SK-N-SH (cell line): ENCODE measurements at regions not wholly inside any gene's neighbourhood (a gene's known extent, or its start where the extent isn't known, plus 50 kb on each side); places are given as distances from the start of the nearest gene placed in this dataset.

ENCODE experiments used
- CTCF ChIA-PET: fragments of 300-600, 350-600 bp; formaldehyde crosslinking; extraction: SDS; loops from one replicate; lab custom pipeline; 2021; lab: Yijun Ruan, JAX
- POLR2A ChIA-PET: fragments of 350-600 bp; sonication (Branson Sonifier 250); formaldehyde crosslinking; extraction: SDS; loops from one replicate; lab custom pipeline; 2020; ENCODE audit warnings: antibody characterized with exemption, inconsistent platforms; lab: Yijun Ruan, JAX
- DNase-seq: peaks from one replicate; pipeline ENCODE4 v3.0.0; 2012
- H2AFZ ChIP-seq: fragments of 200-600 bp; sonication (generic); 2 replicates; pipeline ENCODE4 v1.8.1; 2016; ENCODE audit warnings: antibody characterized with exemption, mild to moderate bottlenecking, low read depth
- H3F3A ChIP-seq: fragments of 200-600 bp; sonication (generic); replicated peaks from 2 replicates; pipeline ENCODE3; 2016; ENCODE audit warnings: antibody characterized with exemption, mild to moderate bottlenecking; ENCODE audit not compliant: insufficient read depth
- H3K27ac ChIP-seq, 2 experiments: fragments of 200-500 bp in 1 of 2; fragments of 200-600 bp in 1 of 2; sonication (Bioruptor generic) in 1 of 2; sonication (generic), shearing (Covaris generic) in 1 of 2; 2 replicates each; pipeline versions ENCODE4 v1.5.1 to v1.6.1; 2014 to 2016; ENCODE audit warnings: low read depth in 2 of 2, inconsistent platforms in 1 of 2, low read length in 1 of 2, mild to moderate bottlenecking in 1 of 2, mixed read lengths in 1 of 2
- H3K27me3 ChIP-seq: fragments of 200-600 bp; sonication (generic), shearing (Covaris generic); 2 replicates; pipeline ENCODE4 v1.6.1; 2016; ENCODE audit warnings: mixed run types; ENCODE audit not compliant: insufficient read depth
- H3K36me3 ChIP-seq, 2 experiments: fragments of 200-500 bp in 1 of 2; fragments of 200-600 bp in 1 of 2; sonication (Bioruptor generic) in 1 of 2; sonication (generic) in 1 of 2; replicated peaks in 1 of 2; 2 replicates each; pipeline versions ENCODE3 to v1.5.1; 2014 to 2016; ENCODE audit warnings: low read length in 1 of 2, mild to moderate bottlenecking in 1 of 2; ENCODE audit not compliant: insufficient read depth in 2 of 2, control insufficient read depth in 1 of 2
- H3K4me1 ChIP-seq, 2 experiments: fragments of 200-500 bp in 1 of 2; fragments of 200-600 bp in 1 of 2; sonication (Bioruptor generic) in 1 of 2; sonication (generic), shearing (Covaris generic) in 1 of 2; 2 replicates each; pipeline versions ENCODE4 v1.5.1 to v1.6.1; 2014 to 2016; ENCODE audit warnings: low read depth in 1 of 2, low read length in 1 of 2, mixed run types in 1 of 2; ENCODE audit not compliant: insufficient read depth in 2 of 2, control insufficient read depth in 1 of 2
- H3K4me2 ChIP-seq: fragments of 200-600 bp; sonication (generic), shearing (Covaris generic); 2 replicates; pipeline ENCODE4 v1.6.1; 2017; ENCODE audit warnings: mixed run types
- H3K4me3 ChIP-seq, 2 experiments: fragments of 200-500 bp in 1 of 2; fragments of 200-600 bp in 1 of 2; sonication (Bioruptor generic) in 1 of 2; sonication (generic), shearing (Covaris generic) in 1 of 2; 2 replicates each; pipeline versions ENCODE4 v1.5.1 to v1.8.1; 2014 to 2016; ENCODE audit warnings: low read depth in 2 of 2, inconsistent platforms in 1 of 2, low read length in 1 of 2, mild to moderate bottlenecking in 1 of 2, mixed read lengths in 1 of 2, moderate library complexity in 1 of 2
- H3K79me2 ChIP-seq: fragments of 200-600 bp; sonication (generic); 2 replicates; pipeline ENCODE4 v1.8.1; 2017; ENCODE audit warnings: mild to moderate bottlenecking; ENCODE audit not compliant: insufficient read depth
- H3K9ac ChIP-seq: fragments of 200-600 bp; sonication (generic); 2 replicates; pipeline ENCODE4 v1.6.1; 2017; ENCODE audit warnings: mixed run types
- H3K9me2 ChIP-seq: fragments of 200-600 bp; sonication (generic); 2 replicates; pipeline ENCODE4 v1.6.1; 2017; ENCODE audit warnings: mixed run types
- H3K9me3 ChIP-seq: fragments of 200-600 bp; sonication (generic); 2 replicates; pipeline ENCODE4 v1.6.1; 2017; ENCODE audit warnings: mixed run types, mild to moderate bottlenecking, moderate library complexity
- H4K20me1 ChIP-seq: fragments of 200-600 bp; sonication (generic); 2 replicates; pipeline ENCODE4 v1.6.1; 2017; ENCODE audit warnings: mild to moderate bottlenecking, mixed run types; ENCODE audit not compliant: insufficient read depth
- CHD2 ChIP-seq: fragments of 150-350 bp; IDR thresholded peaks from 2 replicates; pipeline ENCODE4 v1.6.1; 2018; ENCODE audit warnings: low read length; ENCODE audit not compliant: partially characterized antibody
- CTCF ChIP-seq: fragments of 200-600 bp; sonication (generic); IDR thresholded peaks from 2 replicates; pipeline ENCODE4 v1.6.1; 2017; ENCODE audit warnings: antibody characterized with exemption, mild to moderate bottlenecking, moderate library complexity
- EP300 ChIP-seq, 2 experiments: IDR thresholded peaks; 2 replicates each; pipeline versions ENCODE4 v1.4.0 to v1.6.1; 2012; ENCODE audit warnings: borderline replicate concordance in 1 of 2, low read depth in 1 of 2, low read length in 1 of 2
- EZH2phosphoT487 ChIP-seq: fragments of 200-600 bp; sonication (generic); IDR thresholded peaks from 2 replicates; pipeline ENCODE4 v1.6.1; 2017; ENCODE audit warnings: low read depth, mixed run types, mild to moderate bottlenecking, antibody characterized with exemption, moderate library complexity, borderline replicate concordance
- FOXM1 ChIP-seq: IDR thresholded peaks from 2 replicates; pipeline ENCODE4 v1.4.0; 2012; ENCODE audit warnings: low read depth, mild to moderate bottlenecking
- IRF3 ChIP-seq: fragments of 150-350 bp; IDR thresholded peaks from 2 replicates; pipeline ENCODE4 v1.6.1; 2016; ENCODE audit warnings: mild to moderate bottlenecking, low read depth, low read length
- JUND ChIP-seq: IDR thresholded peaks from 2 replicates; pipeline ENCODE4 v1.4.0; 2012
- MAX ChIP-seq: IDR thresholded peaks from 2 replicates; pipeline ENCODE4 v1.4.0; 2012; ENCODE audit warnings: low read depth
- MEF2A ChIP-seq: IDR thresholded peaks from 2 replicates; pipeline ENCODE4 v1.4.0; 2012; ENCODE audit warnings: low read depth, borderline replicate concordance
- NRF1 ChIP-seq: IDR thresholded peaks from 2 replicates; pipeline ENCODE4 v1.6.1; 2012; ENCODE audit warnings: low read depth, mild to moderate bottlenecking, low read length
- RAD21 ChIP-seq: IDR thresholded peaks from 2 replicates; pipeline ENCODE4 v1.6.1; 2012; ENCODE audit warnings: mild to moderate bottlenecking, low read length
- RCOR1 ChIP-seq: fragments of 150-350 bp; IDR thresholded peaks from 2 replicates; pipeline ENCODE4 v1.6.1; 2017; ENCODE audit warnings: antibody characterized with exemption, low read length
- REST ChIP-seq: IDR thresholded peaks from 2 replicates; pipeline ENCODE4 v1.6.1; 2012; ENCODE audit warnings: mild to moderate bottlenecking, low read depth, low read length, moderate library complexity
- RFX5 ChIP-seq: IDR thresholded peaks from 2 replicates; pipeline ENCODE4 v1.6.1; 2012; ENCODE audit warnings: mild to moderate bottlenecking, improper control_type of control experiment, low read length
- SIN3A ChIP-seq: IDR thresholded peaks from 2 replicates; pipeline ENCODE4 v1.6.1; 2012; ENCODE audit warnings: low read depth, mild to moderate bottlenecking, low read length, moderate library complexity, borderline replicate concordance
- TAF1 ChIP-seq: IDR thresholded peaks from 2 replicates; pipeline ENCODE4 v1.6.1; 2012; ENCODE audit warnings: low read depth, mild to moderate bottlenecking, low read length, moderate library complexity, borderline replicate concordance
- USF1 ChIP-seq: IDR thresholded peaks from 2 replicates; pipeline ENCODE4 v1.4.0; 2012; ENCODE audit warnings: low read depth, borderline replicate concordance
- YY1 ChIP-seq: IDR thresholded peaks from 2 replicates; pipeline ENCODE4 v1.4.0; 2012; ENCODE audit warnings: low read depth, mild to moderate bottlenecking

GRCh38 chr3:147582642-147583041 is 173.5 kb downstream of the ZIC1 start:
- no peaks in the 10 kb centered on the region for H3F3A ChIP-seq
- no peak overlapping the region for H3K27ac ChIP-seq
- no peak overlapping the region for H3K4me3 ChIP-seq
- H3K9ac ChIP-seq: no peak overlapping the region
- DNase-seq: no peak
- no peaks in the 10 kb centered on the region for H3K79me2 ChIP-seq
- POLR2A ChIA-PET: no interaction called here
- H3K4me1 ChIP-seq: no peaks in the 10 kb centered on the region
- no peak overlapping the region for H2AFZ ChIP-seq
- no peaks in the 10 kb centered on the region for H3K36me3 ChIP-seq
- no peaks in the 10 kb centered on the region for H3K27me3 ChIP-seq
- no peaks in the 10 kb centered on the region for H3K9me2 ChIP-seq
- TF ChIP-seq RFX5 (no peak), YY1 (no peak), MEF2A (no peak), RCOR1 (no peak), IRF3 (no peak), FOXM1 (no peak), EP300 (IDR thresholded peaks at IDR 0.05; ENCODE audit: borderline replicate concordance in 1 of 2, low read depth in 1 of 2, low read length in 1 of 2) (no peak), TAF1 (no peak), MAX (no peak), JUND (no peak), REST (no peak), CHD2 (no peak), RAD21 (no peak), CTCF (no peak), EZH2phosphoT487 (no peak), SIN3A (no peak), USF1 (no peak), NRF1 (no peak)
- TF ChIP-seq, all 33 proteins: peak for 0
- Histone ChIP-seq H3K9me3 (no peaks in the 10 kb centered on the region), H4K20me1 (no peaks in the 10 kb centered on the region), H3K4me2 (no peak overlapping the region)
- CTCF ChIA-PET: no interaction called here
